ENCODE measurements at regions not wholly inside any gene's neighbourhood (a gene's known extent, or its start where the extent isn't known, plus 50 kb on each side); places are given as distances from the start of the nearest gene placed in this dataset.

DNA sequence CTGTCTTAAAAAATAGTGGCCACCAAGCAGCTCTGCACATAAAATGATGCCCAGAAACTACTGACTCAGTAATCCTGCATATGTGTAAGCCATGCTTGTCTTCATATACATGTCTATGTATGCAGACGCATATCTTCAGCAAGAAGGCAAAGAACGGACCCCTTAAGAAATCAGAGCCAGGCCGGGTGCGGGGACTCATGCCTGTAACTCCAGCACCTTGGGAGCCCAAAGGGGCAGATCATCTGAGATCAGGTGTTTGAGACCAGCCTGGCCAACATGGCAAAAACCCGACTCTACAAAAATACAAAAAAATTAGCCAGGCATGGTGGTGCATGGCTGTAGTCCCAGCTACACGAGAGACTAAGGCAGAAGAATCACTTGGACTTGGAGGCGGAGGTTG lies 295.0 kb downstream of the TCERG1L start:
- TF ChIP-seq POLR2AphosphoS5 (IDR thresholded peaks at IDR 0.05; ENCODE audit: low read depth), result no peak
- no peak for TF ChIP-seq SPI1 (IDR thresholded peaks at IDR 0.05; ENCODE audit: borderline replicate concordance, low read depth)
- TF ChIP-seq, protein P1, sequence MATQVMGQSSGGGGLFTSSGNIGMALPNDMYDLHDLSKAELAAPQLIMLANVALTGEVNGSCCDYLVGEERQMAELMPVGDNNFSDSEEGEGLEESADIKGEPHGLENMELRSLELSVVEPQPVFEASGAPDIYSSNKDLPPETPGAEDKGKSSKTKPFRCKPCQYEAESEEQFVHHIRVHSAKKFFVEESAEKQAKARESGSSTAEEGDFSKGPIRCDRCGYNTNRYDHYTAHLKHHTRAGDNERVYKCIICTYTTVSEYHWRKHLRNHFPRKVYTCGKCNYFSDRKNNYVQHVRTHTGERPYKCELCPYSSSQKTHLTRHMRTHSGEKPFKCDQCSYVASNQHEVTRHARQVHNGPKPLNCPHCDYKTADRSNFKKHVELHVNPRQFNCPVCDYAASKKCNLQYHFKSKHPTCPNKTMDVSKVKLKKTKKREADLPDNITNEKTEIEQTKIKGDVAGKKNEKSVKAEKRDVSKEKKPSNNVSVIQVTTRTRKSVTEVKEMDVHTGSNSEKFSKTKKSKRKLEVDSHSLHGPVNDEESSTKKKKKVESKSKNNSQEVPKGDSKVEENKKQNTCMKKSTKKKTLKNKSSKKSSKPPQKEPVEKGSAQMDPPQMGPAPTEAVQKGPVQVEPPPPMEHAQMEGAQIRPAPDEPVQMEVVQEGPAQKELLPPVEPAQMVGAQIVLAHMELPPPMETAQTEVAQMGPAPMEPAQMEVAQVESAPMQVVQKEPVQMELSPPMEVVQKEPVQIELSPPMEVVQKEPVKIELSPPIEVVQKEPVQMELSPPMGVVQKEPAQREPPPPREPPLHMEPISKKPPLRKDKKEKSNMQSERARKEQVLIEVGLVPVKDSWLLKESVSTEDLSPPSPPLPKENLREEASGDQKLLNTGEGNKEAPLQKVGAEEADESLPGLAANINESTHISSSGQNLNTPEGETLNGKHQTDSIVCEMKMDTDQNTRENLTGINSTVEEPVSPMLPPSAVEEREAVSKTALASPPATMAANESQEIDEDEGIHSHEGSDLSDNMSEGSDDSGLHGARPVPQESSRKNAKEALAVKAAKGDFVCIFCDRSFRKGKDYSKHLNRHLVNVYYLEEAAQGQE (IDR thresholded peaks at IDR 0.05; ENCODE audit: insufficient replicate concordance, low read depth), result no peak
- TF ChIP-seq, protein P2, sequence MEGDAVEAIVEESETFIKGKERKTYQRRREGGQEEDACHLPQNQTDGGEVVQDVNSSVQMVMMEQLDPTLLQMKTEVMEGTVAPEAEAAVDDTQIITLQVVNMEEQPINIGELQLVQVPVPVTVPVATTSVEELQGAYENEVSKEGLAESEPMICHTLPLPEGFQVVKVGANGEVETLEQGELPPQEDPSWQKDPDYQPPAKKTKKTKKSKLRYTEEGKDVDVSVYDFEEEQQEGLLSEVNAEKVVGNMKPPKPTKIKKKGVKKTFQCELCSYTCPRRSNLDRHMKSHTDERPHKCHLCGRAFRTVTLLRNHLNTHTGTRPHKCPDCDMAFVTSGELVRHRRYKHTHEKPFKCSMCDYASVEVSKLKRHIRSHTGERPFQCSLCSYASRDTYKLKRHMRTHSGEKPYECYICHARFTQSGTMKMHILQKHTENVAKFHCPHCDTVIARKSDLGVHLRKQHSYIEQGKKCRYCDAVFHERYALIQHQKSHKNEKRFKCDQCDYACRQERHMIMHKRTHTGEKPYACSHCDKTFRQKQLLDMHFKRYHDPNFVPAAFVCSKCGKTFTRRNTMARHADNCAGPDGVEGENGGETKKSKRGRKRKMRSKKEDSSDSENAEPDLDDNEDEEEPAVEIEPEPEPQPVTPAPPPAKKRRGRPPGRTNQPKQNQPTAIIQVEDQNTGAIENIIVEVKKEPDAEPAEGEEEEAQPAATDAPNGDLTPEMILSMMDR (IDR thresholded peaks at IDR 0.05; ENCODE audit: insufficient read depth, low read length), result no peak
- no peak for TF ChIP-seq GABPA (IDR thresholded peaks at IDR 0.05; ENCODE audit: low read depth)
- no peaks in the 10 kb centered on the region for H3K27me3 ChIP-seq (ENCODE audit: insufficient read depth, poor library complexity, severe bottlenecking)
- H3K27ac ChIP-seq (replicated peaks), result no peak overlapping the region
- no peak for DNase-seq (ENCODE audit: low read depth in 1 of 2, low spot score in 1 of 2)
- H3K4me3 ChIP-seq (replicated peaks; ENCODE audit: insufficient read depth, low read length), result no peak overlapping the region

DNA sequence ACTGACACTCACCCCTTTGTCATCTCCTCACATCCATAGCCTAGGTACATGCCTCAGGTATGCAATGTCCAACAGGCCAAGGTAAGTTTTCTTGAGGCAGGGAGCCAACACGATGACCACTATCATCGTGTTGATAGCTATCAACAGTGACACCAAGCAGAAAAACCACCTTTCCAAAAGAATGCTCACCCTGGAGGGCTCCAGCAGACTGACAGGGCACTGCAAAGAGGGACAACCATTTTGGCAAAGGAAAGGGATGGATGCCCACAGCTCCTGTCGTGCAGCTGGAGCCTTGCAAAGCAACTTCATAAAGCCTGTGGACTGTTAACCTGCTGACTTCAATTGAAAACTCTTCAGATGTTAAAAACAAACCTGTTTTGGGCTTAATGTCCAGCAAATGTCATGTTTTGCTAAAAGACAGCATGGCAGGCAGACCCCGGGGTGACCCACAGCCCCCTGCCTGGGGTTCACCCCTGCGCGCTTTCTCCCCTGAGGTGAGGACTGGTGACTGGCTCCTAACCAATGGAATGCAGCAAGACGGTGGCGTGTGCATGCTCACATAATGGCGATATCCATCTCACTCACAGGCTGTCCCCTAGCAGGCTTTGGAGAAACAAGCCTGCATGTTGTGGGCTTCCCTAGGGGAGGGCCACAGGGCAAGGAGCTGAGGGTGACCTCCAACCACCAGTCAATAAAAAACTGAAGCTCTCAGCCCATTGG lies 293.8 kb downstream of the TCERG1L start:
- no peak for DNase-seq (ENCODE audit: low read depth in 1 of 2, low spot score in 1 of 2)
- no peaks in the 10 kb centered on the region for H3K27me3 ChIP-seq (ENCODE audit: insufficient read depth, poor library complexity, severe bottlenecking)
- no peak overlapping the region for H3K27ac ChIP-seq (replicated peaks)
- no peak overlapping the region for H3K4me3 ChIP-seq (replicated peaks; ENCODE audit: insufficient read depth, low read length)
- TF ChIP-seq, protein P1 (IDR thresholded peaks at IDR 0.05; ENCODE audit: insufficient replicate concordance, low read depth), result no peak
- TF ChIP-seq POLR2AphosphoS5 (IDR thresholded peaks at IDR 0.05; ENCODE audit: low read depth) (no peak), SPI1 (IDR thresholded peaks at IDR 0.05; ENCODE audit: borderline replicate concordance, low read depth) (no peak), GABPA (IDR thresholded peaks at IDR 0.05; ENCODE audit: low read depth) (no peak)
- TF ChIP-seq, protein P2 (IDR thresholded peaks at IDR 0.05; ENCODE audit: insufficient read depth, low read length), result no peak

DNA sequence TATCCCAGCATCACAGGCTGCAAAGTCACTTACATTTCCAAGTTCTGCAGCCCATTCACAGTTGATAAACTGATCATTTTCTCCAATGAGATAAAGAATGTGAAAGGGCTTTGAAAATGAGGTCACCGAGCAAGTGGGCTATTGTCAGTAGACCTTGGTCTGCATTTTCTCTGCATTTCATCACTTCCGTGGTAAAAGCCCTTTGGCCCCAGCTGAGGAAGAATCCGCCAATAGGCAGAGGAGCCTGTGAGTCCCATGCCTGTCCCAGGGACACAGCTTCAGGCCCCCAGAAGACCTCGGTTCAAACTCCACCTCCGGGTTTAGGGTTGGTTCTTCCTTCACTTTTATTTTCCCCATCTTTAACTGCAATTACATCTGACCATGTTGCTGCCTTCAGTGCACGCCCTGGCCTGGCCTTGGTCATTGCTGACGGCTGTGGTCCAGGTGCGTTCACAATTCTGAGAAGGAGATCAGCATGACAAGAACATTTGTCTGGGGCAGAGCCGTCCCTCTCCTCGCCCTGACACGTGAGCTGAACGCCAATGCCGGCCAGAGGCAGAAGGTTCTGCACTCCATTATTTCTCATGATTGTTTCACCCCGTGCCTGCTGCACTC lies 292.5 kb downstream of the TCERG1L start:
- no peak for DNase-seq (ENCODE audit: low read depth in 1 of 2, low spot score in 1 of 2)
- H3K4me3 ChIP-seq (replicated peaks; ENCODE audit: insufficient read depth, low read length), result no peak overlapping the region
- H3K27ac ChIP-seq (replicated peaks), result no peak overlapping the region
- H3K27me3 ChIP-seq (ENCODE audit: insufficient read depth, poor library complexity, severe bottlenecking), result no peaks in the 10 kb centered on the region
- TF ChIP-seq POLR2AphosphoS5 (IDR thresholded peaks at IDR 0.05; ENCODE audit: low read depth), result no peak
- TF ChIP-seq, protein P1 (IDR thresholded peaks at IDR 0.05; ENCODE audit: insufficient replicate concordance, low read depth), result no peak
